ENCODE measurements at regions not wholly inside any gene's neighbourhood (a gene's known extent, or its start where the extent isn't known, plus 50 kb on each side); places are given as distances from the start of the nearest gene placed in this dataset.

- Histone ChIP-seq H3K27ac (ENCODE audit: extremely low read depth, low read depth, low read length) (no peak overlapping the region), H3K4me3 (ENCODE audit: low read depth, low read length) (no peak overlapping the region), H3K9me3 (ENCODE audit: control insufficient read depth, insufficient read depth, low read depth, low read length) (no peaks in the 10 kb centered on the region), H3K4me1 (ENCODE audit: control insufficient read depth, insufficient read depth, low read length) (no peaks in the 10 kb centered on the region), H3K36me3 (ENCODE audit: control insufficient read depth in 2 of 2, insufficient read depth in 1 of 2, low read length in 2 of 2) (no peaks in the 10 kb centered on the region)
- TF ChIP-seq, protein P1, sequence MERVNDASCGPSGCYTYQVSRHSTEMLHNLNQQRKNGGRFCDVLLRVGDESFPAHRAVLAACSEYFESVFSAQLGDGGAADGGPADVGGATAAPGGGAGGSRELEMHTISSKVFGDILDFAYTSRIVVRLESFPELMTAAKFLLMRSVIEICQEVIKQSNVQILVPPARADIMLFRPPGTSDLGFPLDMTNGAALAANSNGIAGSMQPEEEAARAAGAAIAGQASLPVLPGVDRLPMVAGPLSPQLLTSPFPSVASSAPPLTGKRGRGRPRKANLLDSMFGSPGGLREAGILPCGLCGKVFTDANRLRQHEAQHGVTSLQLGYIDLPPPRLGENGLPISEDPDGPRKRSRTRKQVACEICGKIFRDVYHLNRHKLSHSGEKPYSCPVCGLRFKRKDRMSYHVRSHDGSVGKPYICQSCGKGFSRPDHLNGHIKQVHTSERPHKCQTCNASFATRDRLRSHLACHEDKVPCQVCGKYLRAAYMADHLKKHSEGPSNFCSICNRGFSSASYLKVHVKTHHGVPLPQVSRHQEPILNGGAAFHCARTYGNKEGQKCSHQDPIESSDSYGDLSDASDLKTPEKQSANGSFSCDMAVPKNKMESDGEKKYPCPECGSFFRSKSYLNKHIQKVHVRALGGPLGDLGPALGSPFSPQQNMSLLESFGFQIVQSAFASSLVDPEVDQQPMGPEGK (tag by site-specific recombination; IDR thresholded peaks at IDR 0.05): no peak
- TF ChIP-seq KLF17 (tag by site-specific recombination; IDR thresholded peaks at IDR 0.05) (no peak), KLF8 (tag by site-specific recombination; IDR thresholded peaks at IDR 0.05) (no peak), ZNF560 (tag by site-specific recombination; IDR thresholded peaks at IDR 0.05; ENCODE audit: borderline replicate concordance) (no peak), KLF9 (tag by site-specific recombination; IDR thresholded peaks at IDR 0.05; ENCODE audit: low read depth) (no peak), ZNF23 (tag by site-specific recombination; IDR thresholded peaks at IDR 0.05; ENCODE audit: borderline replicate concordance) (no peak), ZBTB17 (tag by site-specific recombination; IDR thresholded peaks at IDR 0.05) (no peak), ZNF501 (tag by site-specific recombination; IDR thresholded peaks at IDR 0.05) (no peak), ZNF530 (tag by site-specific recombination; IDR thresholded peaks at IDR 0.05; ENCODE audit: low read depth) (no peak), ZNF549 (tag by site-specific recombination; IDR thresholded peaks at IDR 0.05) (no peak), ZNF585B (tag by site-specific recombination; IDR thresholded peaks at IDR 0.05) (no peak), KLF16 (tag by site-specific recombination; IDR thresholded peaks at IDR 0.05) (no peak), SP3 (tag by site-specific recombination; IDR thresholded peaks at IDR 0.05) (no peak)
- TF ChIP-seq, protein P2, sequence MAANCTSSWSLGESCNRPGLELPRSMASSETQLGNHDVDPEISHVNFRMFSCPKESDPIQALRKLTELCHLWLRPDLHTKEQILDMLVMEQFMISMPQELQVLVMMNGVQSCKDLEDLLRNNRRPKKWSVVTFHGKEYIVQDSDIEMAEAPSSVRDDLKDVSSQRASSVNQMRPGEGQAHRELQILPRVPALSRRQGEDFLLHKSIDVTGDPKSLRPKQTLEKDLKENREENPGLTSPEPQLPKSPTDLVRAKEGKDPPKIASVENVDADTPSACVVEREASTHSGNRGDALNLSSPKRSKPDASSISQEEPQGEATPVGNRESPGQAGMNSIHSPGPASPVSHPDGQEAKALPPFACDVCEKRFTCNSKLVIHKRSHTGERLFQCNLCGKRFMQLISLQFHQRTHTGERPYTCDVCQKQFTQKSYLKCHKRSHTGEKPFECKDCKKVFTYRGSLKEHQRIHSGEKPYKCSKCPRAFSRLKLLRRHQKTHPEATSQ (tag by site-specific recombination; IDR thresholded peaks at IDR 0.05): no peak
- POLR2A ChIA-PET: interaction anchor here (0.6 kb wide), 1 partner anchor 109 kb away, joined by 4 read pairs; no protein-coding TSS in a partner anchor
- CTCF ChIA-PET: interaction anchor here (0.5 to 2.2 kb wide), 5 partner anchors 71 to 1724 kb away, joined by 3 to 7 read pairs (median 4); no protein-coding TSS in a partner anchor
Measured at GRCh38 chr9:14423815-14424261, 109.9 kb upstream of the NFIB start.

- Histone ChIP-seq H3K27ac (ENCODE audit: extremely low read depth, low read depth, low read length) (no peak overlapping the region), H3K36me3 (ENCODE audit: control insufficient read depth in 2 of 2, insufficient read depth in 1 of 2, low read length in 2 of 2) (no peaks in the 10 kb centered on the region), H3K4me3 (ENCODE audit: low read depth, low read length) (no peak overlapping the region), H3K4me1 (ENCODE audit: control insufficient read depth, insufficient read depth, low read length) (peaks cover 4% of the 10 kb centered on the region; the same call in 1 of the 2 replicates), H3K9me3 (ENCODE audit: control insufficient read depth, insufficient read depth, low read depth, low read length) (no peaks in the 10 kb centered on the region)
- ChIA-PET POLR2A (no interaction called here), CTCF (interaction anchor here (1.8 kb wide), 1 partner anchor 8 kb away, joined by 10 read pairs; no protein-coding TSS in a partner anchor)
- no peak for TF ChIP-seq KLF1 (tag by site-specific recombination; IDR thresholded peaks at IDR 0.05)
- no peak for TF ChIP-seq ZNF18 (tag by site-specific recombination; IDR thresholded peaks at IDR 0.05)
- no peak for TF ChIP-seq ZIC2 (tag by site-specific recombination; IDR thresholded peaks at IDR 0.05)
- no peak for TF ChIP-seq ZNF488 (tag by site-specific recombination; IDR thresholded peaks at IDR 0.05)
- TF ChIP-seq ZFP69B (tag by site-specific recombination; IDR thresholded peaks at IDR 0.05): no peak
- TF ChIP-seq ZNF555 (tag by site-specific recombination; conservative IDR thresholded peaks at IDR 0.05): no peak
- TF ChIP-seq ZNF121 (tag by site-specific recombination; IDR thresholded peaks at IDR 0.05): no peak
- TF ChIP-seq ZBTB8A (tag by site-specific recombination; IDR thresholded peaks at IDR 0.05): no peak
- no peak for TF ChIP-seq ZNF654 (tag by site-specific recombination; IDR thresholded peaks at IDR 0.05; ENCODE audit: low read depth)
- no peak for TF ChIP-seq ZNF664 (tag by site-specific recombination; IDR thresholded peaks at IDR 0.05)
- TF ChIP-seq SP2 (tag by site-specific recombination; IDR thresholded peaks at IDR 0.05): no peak
- no peak for TF ChIP-seq ZNF248 (tag by site-specific recombination; IDR thresholded peaks at IDR 0.05)
- no peak for TF ChIP-seq HOXC10 (CRISPR knock-in tag; IDR thresholded peaks at IDR 0.05)
Measured at GRCh38 chr9:14421291-14421690, 107.3 kb upstream of the NFIB start.
